NCI-H82 treated with DMSO at 0.1 percent for 48 hours (cell line): ENCODE measurements at regions not wholly inside any gene's neighbourhood (a gene's known extent, or its start where the extent isn't known, plus 50 kb on each side); places are given as distances from the start of the nearest gene placed in this dataset.
A peak's percentile ranks its signal among the peaks of the same experiment; 100 is the strongest.
"Not testable (repeated sequence)": the region's sequence is repeated elsewhere in the genome, so short reads cannot be mapped to it uniquely, and the experiment has no call there.

Experiments
- DNase-seq: peaks from one replicate; lab custom pipeline; 2025; ENCODE audit not compliant: unreplicated experiment; lab: John Stamatoyannopoulos, UW

DNA sequence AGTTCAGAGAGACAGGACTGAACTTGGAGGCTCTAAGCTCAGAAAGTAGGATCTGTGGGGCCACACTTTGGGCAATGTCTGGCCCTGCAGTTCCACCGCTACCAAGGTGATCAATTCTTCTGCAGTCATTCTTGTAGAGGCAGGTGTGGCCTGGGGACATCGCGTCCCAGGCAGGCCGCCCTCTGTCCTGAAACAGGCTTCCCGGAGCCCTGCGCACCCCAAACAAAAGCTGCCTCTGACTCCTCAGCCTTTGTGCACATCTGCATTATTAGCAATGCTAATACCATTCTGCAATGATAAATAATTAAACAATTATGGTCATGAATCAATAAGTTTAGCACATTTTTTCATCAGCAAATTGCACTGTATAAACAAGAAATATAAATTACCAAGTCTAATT, 160.2 kb downstream of the URI1 start:
- DNase-seq, result no peak

- DNase-seq, result no peak
Observed at GRCh38 chr19:30102666-30103065, 160.6 kb downstream of the URI1 start.

DNA sequence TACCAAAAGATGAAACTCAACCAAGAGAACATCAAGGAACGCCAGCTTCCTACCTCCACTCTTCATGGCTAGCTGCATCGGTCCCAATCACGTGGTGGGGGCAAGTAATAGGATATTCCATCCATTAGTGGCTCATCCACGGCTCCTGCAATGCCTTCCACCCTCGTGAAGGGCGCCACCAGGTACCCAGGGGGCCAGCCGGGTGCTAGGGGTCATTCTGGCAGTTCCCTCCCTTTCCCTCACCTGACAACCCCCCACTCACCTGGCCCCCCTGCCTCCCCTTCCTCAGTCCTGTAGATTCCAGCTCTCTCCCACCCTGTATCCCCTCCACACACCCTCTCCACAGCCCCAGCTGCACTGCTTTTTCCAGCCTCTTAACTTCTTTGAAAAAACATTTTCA, 161.9 kb downstream of the URI1 start:
- no peak for DNase-seq

DNA sequence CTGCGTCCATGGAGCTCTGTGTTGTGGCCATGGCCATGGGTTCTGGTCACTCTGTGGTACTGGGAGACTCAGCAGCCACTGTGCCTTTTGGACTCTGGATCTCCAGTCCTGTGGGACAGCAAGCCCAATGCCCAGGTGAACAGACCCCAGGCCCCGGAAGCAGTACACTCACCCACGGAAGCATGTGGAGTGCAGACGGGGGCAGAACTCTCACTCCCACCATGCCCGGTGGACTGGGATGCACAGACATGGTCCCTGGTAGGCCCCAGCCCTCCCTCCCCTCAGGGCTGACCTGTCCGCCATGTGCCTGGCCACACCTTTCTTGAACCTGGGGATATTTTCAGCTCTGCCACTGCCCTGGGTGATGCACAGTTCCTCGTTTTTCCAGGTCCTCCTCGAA, 163.3 kb downstream of the URI1 start:
- no peak for DNase-seq

DNA sequence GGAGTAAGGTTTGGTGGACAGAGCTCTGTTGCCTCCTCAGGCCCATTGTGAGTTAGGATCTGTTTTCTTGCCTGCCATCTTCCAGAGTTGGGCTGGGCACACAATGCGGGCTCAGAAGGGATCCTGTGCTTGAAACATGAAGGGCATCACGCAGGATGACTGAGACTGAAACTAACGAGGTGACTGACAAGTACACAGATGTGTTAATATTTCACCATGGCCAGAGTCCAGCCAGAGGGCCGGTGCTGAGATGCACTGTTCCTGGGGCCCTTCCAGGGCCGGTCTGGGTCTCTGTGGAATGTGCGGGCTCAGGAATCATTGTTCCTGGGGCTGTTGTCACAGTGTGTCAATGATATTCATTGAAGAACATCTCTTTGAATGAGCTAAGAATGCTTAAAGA, 163.7 kb downstream of the URI1 start:
- no peak for DNase-seq

- no peak for DNase-seq
Observed at GRCh38 chr19:30106417-30107095, 164.5 kb downstream of the URI1 start.

DNA sequence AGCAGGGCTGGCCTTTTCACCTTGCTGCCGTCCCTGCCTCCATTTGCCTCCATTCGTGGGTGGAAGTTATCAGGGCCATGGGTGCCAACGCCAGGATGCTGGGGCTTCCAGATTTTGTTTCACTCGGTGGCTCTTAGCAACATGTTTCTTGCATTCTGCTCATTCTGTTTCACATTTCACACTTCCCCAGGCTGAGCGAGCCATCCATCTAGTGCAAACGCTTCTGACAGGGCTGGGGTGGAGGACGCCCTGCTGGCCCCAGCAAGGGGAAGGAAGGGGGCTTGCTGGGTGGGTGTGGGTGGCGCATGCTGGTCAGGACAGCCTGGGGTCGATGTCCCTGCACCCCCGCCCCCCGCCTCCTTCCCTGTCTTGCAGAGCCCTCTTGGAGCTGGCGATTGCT, 165.2 kb downstream of the URI1 start:
- DNase-seq, result no peak

DNA sequence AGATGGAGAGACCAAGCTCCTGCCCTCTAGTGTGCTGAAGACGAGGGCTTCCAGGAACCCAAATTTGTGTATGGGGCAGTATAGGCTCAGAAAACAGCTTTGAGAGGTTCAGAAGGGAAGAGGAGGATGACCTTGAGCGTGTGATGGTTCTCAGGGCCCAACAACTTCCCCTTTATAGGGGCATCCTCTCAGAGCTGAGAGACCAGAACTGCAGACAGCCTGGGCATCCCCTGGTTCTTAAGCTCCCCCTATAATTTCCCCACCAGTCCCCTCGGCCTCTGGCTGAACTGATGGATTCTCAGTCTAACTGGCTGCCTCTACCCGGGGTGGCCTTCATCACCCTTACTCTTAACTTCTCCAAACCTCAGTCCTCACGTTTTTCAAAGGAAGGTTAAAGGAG, 167.5 kb downstream of the URI1 start:
- no peak for DNase-seq

DNA sequence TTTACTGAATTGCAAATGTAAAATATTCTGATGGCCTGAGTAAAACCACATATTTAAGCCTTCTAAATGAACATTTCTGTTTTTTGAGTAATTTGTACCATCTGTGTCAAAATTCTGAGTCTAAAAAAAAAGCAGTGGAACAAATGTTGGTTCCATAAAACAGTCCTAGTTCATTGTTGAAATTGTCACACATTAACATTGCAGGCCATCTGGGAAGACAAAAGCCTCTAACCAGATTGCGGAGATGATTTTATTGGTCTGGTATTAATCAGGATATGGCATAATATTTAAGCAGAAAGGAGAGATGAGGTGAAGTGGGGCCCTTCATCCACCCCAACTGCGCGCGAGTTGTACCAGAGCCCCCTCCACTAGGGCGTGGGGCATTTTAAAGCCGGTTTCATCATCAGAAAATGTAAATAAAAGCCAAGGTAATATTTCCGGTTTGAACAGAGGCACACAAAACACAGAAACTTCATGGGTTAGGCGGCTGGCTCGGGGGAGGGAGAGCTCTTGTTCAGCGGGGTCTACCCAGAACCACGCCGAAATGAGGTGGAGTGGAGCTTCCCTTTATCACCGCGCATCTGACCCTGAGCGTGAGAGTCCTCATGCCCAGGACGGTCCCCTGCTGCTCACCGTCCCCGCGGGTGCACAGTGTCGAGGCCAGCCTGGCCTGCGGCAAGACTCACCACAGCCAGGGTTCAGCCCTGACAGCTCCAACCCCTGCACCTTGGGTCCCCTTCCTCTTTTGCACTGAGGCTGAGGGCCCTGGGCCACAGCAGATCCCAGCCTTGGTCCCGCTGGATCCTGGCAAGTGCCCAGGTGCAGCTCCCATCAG, 169.2 kb downstream of the URI1 start:
- DNase-seq, result no peak

- DNase-seq, result no peak
Observed at GRCh38 chr19:30112171-30112570, 170.1 kb downstream of the URI1 start.

- DNase-seq, result no peak
Observed at GRCh38 chr19:30112666-30113065, 170.6 kb downstream of the URI1 start.

- no peak for DNase-seq
Observed at GRCh38 chr19:30113186-30113585, 171.1 kb downstream of the URI1 start.

DNA sequence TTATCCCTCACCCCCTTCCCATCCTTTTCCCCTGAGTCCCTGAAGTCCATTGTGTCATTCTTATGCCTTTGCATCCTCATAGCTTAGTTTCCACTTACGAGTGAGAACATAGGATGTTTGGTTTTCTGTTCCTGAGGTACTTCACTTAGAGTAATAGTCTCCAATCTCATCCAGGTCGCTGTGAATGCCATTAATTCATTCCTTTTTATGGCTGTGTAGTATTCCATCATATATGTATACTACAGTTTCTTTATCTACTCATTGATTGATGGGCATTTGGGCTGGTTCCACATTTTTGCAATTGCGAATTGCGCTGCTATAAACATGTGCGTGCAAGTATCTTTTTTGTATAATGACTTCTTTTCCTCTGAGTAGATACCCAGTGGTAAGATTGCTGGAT, 172.1 kb downstream of the URI1 start:
- DNase-seq, result not testable (repeated sequence)

DNA sequence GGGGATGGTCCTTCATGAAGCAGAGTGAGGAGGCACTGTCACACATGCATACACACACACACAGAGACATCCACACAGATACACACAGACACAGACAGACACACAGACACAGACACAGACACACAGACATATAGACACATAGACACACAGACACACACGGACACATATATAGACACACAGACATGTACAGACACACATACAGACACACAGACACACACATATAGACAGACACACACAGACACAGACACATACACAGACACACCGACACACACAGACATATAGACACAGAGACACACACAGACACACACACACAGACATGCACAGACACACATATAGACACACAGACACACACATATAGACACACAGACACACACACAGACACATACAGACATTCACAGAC, 173.9 kb downstream of the URI1 start:
- DNase-seq, result no peak

- DNase-seq, result no peak
Observed at GRCh38 chr19:30116530-30116929, 174.5 kb downstream of the URI1 start.

DNA sequence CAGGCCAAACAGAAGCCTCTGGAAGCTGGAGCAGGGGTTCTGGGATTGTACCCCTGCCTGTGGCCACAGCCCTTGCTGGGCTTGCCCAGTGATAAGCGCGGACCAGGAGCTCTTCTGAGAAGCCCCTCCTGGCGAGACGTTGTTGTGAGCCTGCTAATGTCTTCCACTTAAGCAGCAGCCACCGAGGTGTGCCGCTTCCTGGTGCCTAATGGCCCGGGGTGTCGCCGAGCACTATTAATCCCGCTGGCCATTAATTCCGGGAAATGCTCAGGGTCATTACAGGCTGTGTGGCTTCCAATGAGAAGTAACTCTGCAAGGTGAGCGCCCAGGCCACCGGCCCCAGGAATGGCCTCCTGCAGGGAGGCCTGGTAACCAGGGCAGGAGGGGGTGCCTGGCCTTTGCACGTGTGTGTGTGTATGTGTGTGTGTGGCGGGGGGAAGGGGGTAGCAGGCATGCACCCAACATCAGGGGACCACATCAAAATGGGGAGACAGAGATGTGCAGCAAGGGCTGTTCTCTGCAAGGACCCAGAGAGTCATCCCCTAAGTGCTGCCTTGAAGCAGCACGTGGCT, 175.0 kb downstream of the URI1 start:
- no peak for DNase-seq

- DNase-seq, result no peak
Observed at GRCh38 chr19:30117636-30118145, 175.7 kb downstream of the URI1 start.

GRCh38 chr19:30118221-30118620, 176.2 kb downstream of the URI1 start:
- DNase-seq, result no peak

- DNase-seq, result no peak
Observed at GRCh38 chr19:30118760-30119159, 176.7 kb downstream of the URI1 start.

GRCh38 chr19:30119180-30119908, 177.3 kb downstream of the URI1 start:
- peak; percentile 69 for DNase-seq

- DNase-seq, result no peak
Observed at GRCh38 chr19:30120860-30121484, 178.9 kb downstream of the URI1 start.
